ENCODE measurements at regions not wholly inside any gene's neighbourhood (a gene's known extent, or its start where the extent isn't known, plus 50 kb on each side); places are given as distances from the start of the nearest gene placed in this dataset.

GRCh38 chr10:112871021-112871420 is 79.0 kb upstream of the TCF7L2 start:
- no peak for DNase-seq

GRCh38 chr10:112872728-112873127 is 77.3 kb upstream of the TCF7L2 start:
- DNase-seq: no peak

GRCh38 chr10:112873541-112873940 is 76.5 kb upstream of the TCF7L2 start:
- no peak for DNase-seq

GRCh38 chr10:112874982-112875381 is 75.1 kb upstream of the TCF7L2 start:
- no peak for DNase-seq

DNA sequence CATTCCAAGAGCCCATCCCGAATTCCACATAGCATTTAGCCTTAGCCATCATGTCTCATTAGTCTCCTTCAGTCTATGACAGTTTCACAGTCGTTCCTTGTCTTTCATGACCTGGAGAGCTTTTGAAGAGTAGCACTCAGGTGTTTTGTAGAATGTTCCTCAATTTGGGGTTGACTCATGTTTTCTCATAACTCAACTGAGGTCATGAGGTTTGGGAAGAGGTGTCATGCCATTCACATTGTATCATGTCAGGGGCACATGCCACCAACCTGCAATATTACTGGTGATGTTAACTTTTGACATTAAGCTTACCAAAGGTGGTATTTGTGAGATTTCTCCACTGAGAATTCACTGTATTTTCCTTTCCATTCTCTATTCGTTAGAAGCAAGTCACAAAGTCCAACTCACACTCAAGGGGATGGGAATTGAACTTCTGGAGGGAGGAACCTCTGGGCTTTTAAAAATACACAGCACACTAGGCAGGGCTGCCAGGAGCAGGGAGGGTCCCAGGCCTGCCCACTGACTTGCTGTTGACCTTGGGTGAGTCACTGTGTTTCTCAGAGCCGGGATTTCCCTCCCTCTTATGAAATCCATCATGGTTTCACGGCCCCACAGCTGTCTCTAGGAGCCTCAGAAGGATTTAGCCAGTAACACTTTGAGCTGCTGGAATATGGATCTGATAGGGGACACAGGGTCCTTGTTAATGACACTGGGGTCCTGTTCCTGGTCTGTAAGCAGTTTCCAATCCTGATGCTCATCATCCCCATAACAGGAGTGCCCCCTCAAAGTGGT is 74.4 kb upstream of the TCF7L2 start:
- DNase-seq: peak; percentile 50 to 74 (median 73)

GRCh38 chr10:112880633-112881530 is 69.2 kb upstream of the TCF7L2 start:
- peak; percentile 30 to 76 (median 56) for DNase-seq

DNA sequence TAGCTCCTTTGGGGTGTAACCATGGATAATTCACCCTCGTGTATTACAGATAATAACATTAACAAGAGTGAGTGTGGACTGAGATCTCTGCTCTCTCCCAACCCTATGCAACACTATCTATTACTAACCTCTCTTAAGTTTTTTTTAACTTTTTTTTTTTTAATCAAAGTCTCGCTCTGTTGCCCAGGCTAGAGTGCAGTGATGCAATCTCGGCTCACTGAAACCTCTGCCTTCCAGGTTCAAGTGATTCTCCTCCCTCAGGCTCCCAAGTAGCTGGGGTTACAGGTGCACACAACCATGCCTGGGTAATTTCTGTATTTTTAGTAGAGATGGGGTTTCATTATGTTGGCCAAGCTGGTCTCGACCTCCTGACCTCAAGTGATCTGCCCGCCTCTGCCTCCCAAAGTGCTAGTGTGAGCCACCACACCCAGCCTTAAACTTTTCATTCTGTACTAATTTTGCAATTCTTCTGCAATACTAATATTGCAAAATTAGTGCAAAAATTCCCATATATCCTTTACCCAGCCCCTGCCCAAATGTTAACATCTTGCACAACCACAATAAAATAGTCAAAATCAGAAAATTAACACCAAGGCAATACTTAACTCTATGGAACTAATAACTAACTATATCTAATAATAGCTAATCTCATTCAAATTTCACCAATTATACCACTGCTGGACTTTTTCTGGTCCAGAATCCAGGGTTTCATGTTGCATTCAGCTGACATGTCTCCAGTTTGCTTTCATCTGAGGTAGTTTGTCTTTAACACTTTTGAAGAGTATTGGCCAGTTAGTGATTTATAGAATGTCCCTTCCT is 66.5 kb upstream of the TCF7L2 start:
- no peak for DNase-seq

DNA sequence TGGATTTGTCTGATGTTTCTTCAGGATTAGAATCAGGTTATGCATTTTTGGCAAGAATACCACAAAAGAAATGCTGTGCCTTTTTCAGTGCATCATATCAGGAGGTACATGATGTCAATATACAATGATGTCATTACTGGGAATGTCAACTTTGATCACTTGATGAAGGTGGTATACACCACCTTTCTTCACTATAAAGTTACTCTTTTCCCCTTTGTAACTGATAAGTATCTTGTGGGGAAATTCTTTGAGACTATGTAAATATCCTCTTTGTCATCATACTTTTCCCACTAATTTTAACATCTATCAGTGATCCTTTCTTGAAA is 65.9 kb upstream of the TCF7L2 start:
- no peak for DNase-seq

- DNase-seq: no peak
These were observed 63.6 kb upstream of the TCF7L2 start for GRCh38 chr10:112886463-112886862.

DNA sequence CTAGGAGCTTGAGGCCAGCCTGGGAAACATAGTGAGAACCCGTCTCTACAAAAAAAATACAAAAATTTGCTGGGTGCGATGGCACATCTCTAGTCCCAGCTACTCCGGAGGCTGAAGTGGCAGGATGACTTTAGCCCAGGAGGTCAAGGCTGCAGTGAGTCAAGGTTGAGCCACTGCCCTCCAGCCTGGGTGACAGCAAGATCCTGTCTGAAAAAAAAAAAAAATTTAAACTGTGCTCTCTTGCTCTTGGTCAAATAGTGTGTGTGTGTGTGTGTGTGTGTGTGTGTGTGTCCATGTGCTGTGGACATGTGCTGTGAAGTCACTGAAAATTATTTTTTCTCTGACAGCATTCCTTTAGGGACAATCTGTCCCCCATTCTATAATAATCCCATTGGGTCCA is 62.1 kb upstream of the TCF7L2 start:
- DNase-seq: no peak

GRCh38 chr10:112895292-112895691 is 54.8 kb upstream of the TCF7L2 start:
- no peak for DNase-seq

DNA sequence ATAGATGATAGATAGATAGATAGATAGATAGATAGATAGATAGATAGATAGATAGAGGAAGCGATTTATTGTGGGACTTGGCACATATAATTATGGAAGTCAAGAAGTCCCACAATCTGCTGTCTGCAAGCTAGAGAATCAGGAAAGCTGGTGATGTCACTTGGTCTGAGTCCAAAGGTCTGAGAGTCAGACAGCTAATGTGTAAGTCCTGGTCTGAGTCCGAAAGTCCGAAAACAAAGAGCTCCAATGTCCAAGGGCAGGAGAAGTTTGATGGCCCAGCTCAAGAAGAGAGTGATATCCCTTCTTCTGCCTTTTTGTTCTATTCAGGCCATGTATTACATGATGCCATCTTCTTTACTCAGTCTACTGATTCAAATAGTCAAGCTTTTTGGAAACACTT is 53.8 kb upstream of the TCF7L2 start:
- DNase-seq: no peak

GRCh38 chr10:112896722-112897121 is 53.3 kb upstream of the TCF7L2 start:
- no peak for DNase-seq

- no peak for DNase-seq
These were observed 51.3 kb upstream of the TCF7L2 start for GRCh38 chr10:112898540-112899390.

DNA sequence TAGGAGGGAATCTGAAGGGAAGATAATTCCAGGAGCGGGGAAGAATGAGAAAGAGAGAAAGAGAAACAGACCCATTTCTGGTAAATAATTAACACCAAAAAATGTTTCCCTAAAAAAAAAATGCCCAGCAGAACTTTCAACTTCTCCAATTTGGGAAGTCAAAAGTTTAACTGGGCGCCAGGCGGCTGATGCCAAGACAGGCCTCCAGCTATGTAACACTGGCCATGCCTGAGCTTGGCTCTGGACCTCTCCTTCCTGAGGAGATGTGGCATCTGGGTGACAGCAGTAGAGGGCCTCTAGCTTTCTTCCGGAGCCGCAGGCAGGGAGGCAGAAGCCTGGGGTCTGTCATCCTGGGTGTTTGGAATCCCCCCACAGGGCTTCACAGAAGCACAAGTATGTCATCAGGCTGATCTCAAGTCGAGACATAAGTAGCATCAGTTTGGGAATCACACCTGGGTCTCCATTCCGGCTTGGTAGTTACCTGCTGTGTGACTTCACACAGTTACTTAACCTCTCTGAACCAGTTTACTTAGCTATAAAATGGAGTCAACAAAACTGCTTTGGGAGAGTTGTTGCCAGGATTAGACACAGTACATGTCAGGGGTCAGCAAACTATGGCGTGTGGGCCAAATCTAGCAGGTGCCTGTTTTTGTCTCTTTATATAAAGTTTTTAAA is 50.5 kb upstream of the TCF7L2 start:
- DNase-seq: peak; percentile 39 to 66 (median 60)
